Thoracic aorta (tissue), 2 donors: ENCODE measurements at regions not wholly inside any gene's neighbourhood (a gene's known extent, or its start where the extent isn't known, plus 50 kb on each side); places are given as distances from the start of the nearest gene placed in this dataset.

Source experiments
- ATAC-seq: fragments of 150-250 bp; one replicate; pipeline ENCODE4 v1.8.0; 2017; ENCODE audit warnings: low read depth; ENCODE audit not compliant: insufficient number of reproducible peaks, low FRiP score
- DNase-seq: peaks from one replicate; pipeline ENCODE4 v3.0.0-alpha.2; 2020; ENCODE audit warnings: low spot score
- H3K27ac ChIP-seq, 2 donors: fragments of 200-600 bp; sonication (generic); 1 replicate in 1 of 2; 2 replicates in 1 of 2; pipeline ENCODE4 v1.5.1; 2016; ENCODE audit warnings: mild to moderate bottlenecking in 2 of 2, moderate library complexity in 2 of 2
- H3K27me3 ChIP-seq: fragments of 200-600 bp; sonication (generic); replicated peaks from 2 replicates; pipeline ENCODE4 v1.6.0; 2016; ENCODE audit warnings: mild to moderate bottlenecking; ENCODE audit not compliant: insufficient read depth
- H3K36me3 ChIP-seq: fragments of 200-600 bp; sonication (generic); one replicate; pipeline ENCODE4 v1.5.1; 2016
- H3K4me1 ChIP-seq, 2 donors: fragments of 200-600 bp; sonication (generic); 1 replicate in 1 of 2; 2 replicates in 1 of 2; pipeline versions ENCODE4 v1.5.1 to v1.6.0; 2016; ENCODE audit warnings: low read depth in 2 of 2, mild to moderate bottlenecking in 1 of 2; ENCODE audit not compliant: control insufficient read depth in 1 of 2
- H3K4me3 ChIP-seq: fragments of 200-600 bp; sonication (generic); 2 replicates; pipeline ENCODE4 v1.5.1; 2016; ENCODE audit warnings: mild to moderate bottlenecking
- H3K9me3 ChIP-seq: fragments of 200-600 bp; sonication (generic); 2 replicates; pipeline ENCODE4 v1.5.1; 2016
- CTCF ChIP-seq: fragments of 200-600 bp; sonication (generic); IDR thresholded peaks from one replicate; pipeline ENCODE4 v1.5.1; 2019; ENCODE audit warnings: antibody characterized with exemption

DNA sequence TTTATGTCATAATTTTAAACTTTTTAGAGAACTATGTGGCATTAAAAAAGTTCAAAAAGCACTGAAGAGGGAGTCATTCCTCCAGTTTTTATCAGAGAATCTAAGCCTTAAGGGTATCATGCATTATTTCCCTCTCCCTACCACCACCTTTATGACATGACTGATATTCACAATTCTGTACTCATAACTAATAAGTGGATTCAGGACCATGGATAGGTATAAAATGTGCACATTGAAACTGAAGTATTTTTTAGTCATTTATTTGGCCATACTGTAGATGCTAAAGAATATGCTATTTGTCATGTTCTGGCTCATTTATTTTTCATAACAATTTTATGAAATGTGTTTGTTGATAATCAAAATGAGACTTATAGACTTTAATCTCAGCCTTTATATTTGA lies 897.5 kb upstream of the AGA start:
- Histone ChIP-seq H3K36me3 (no peaks in the 10 kb centered on the region), H3K4me3 (no peak overlapping the region), H3K4me1 (no peaks in the 10 kb centered on the region), H3K27ac (no peak overlapping the region), H3K27me3 (no peaks in the 10 kb centered on the region), H3K9me3 (no peaks in the 10 kb centered on the region)
- no peak for ATAC-seq
- no peak for TF ChIP-seq CTCF
- no peak for DNase-seq

DNA sequence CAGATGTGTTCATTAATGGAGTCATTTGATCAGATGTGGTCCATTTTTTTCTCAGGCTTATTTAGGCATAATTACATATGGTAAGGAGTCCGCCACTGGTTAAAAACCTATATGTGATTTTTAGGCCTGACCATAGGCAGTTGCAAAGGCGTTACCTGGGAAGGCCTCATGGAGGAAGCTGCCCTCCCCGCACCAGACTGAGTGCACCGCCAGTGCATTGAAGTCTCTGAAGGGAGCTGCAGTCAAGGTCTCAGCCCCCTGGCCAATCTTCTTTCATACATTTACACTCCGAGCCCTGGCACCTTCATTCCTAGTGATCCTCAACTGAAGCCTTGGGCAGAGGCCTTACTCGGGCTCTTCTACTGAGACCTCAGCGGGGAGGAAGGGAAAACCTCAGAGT lies 898.2 kb upstream of the AGA start:
- H3K27ac ChIP-seq: no peak overlapping the region
- no peaks in the 10 kb centered on the region for H3K4me1 ChIP-seq
- no peaks in the 10 kb centered on the region for H3K9me3 ChIP-seq
- no peak for TF ChIP-seq CTCF
- H3K27me3 ChIP-seq: no peaks in the 10 kb centered on the region
- DNase-seq (no peak), ATAC-seq (no peak)
- H3K4me3 ChIP-seq: no peak overlapping the region
- no peaks in the 10 kb centered on the region for H3K36me3 ChIP-seq

GRCh38 chr4:178344096-178344495 lies 901.9 kb upstream of the AGA start:
- DNase-seq (no peak), ATAC-seq (no peak)
- no peak overlapping the region for H3K4me3 ChIP-seq
- H3K36me3 ChIP-seq: no peaks in the 10 kb centered on the region
- H3K27me3 ChIP-seq: no peaks in the 10 kb centered on the region
- no peaks in the 10 kb centered on the region for H3K4me1 ChIP-seq
- H3K9me3 ChIP-seq: no peaks in the 10 kb centered on the region
- TF ChIP-seq CTCF: no peak
- no peak overlapping the region for H3K27ac ChIP-seq

- Histone ChIP-seq H3K36me3 (no peaks in the 10 kb centered on the region), H3K27ac (no peak overlapping the region), H3K27me3 (no peaks in the 10 kb centered on the region), H3K9me3 (no peaks in the 10 kb centered on the region), H3K4me3 (no peak overlapping the region), H3K4me1 (no peaks in the 10 kb centered on the region)
- no peak for ATAC-seq
- DNase-seq: no peak
- no peak for TF ChIP-seq CTCF
Observed at GRCh38 chr4:178347111-178347510, 904.9 kb upstream of the AGA start.

DNA sequence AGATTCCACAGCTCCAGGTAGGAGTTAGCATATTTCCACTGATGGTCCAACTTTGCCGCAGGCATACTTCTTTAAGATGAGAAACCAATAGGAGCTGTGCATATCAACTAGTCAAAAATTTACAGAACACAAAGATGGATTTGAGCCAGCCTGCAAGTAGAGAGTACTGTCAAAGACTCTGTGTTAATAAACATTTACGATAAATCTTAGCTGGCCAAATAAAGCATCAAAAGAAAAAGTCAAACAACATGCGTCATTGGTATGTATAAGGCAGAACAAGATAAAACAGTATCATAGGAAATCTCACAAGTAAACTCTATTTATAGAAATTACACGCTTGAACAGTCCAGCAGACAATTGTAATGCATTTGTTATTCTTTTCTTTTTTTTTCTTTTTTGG lies 907.4 kb upstream of the AGA start:
- DNase-seq (no peak), ATAC-seq (no peak)
- Histone ChIP-seq H3K4me3 (no peak overlapping the region), H3K27ac (no peak overlapping the region), H3K36me3 (no peaks in the 10 kb centered on the region), H3K9me3 (no peaks in the 10 kb centered on the region), H3K27me3 (no peaks in the 10 kb centered on the region), H3K4me1 (no peaks in the 10 kb centered on the region)
- no peak for TF ChIP-seq CTCF
